Tibial artery (tissue), 4 donors: ENCODE measurements at regions not wholly inside any gene's neighbourhood (a gene's known extent, or its start where the extent isn't known, plus 50 kb on each side); places are given as distances from the start of the nearest gene placed in this dataset.

Experiments
- DNase-seq, 2 donors: peaks; one replicate each; pipeline ENCODE4 v3.0.0-alpha.2; 2019
- H3K27ac ChIP-seq, 2 donors: fragments of 200-600 bp; sonication (generic) in 1 of 2; 1 replicate in 1 of 2; 2 replicates in 1 of 2; pipeline ENCODE4 v1.5.1; 2018 to 2019; ENCODE audit warnings: mild to moderate bottlenecking in 1 of 2
- H3K27me3 ChIP-seq, 2 donors: fragments of 200-600 bp; sonication (generic) in 1 of 2; one replicate each; pipeline versions ENCODE4 v1.5.1 to v1.6.0; 2016 to 2019
- H3K36me3 ChIP-seq, 3 donors: fragments of 200-600 bp; sonication (generic) in 2 of 3; one replicate each; pipeline ENCODE4 v1.5.1; 2016 to 2019; ENCODE audit warnings: mild to moderate bottlenecking in 2 of 3
- H3K4me1 ChIP-seq, 4 donors: fragments of 200-600 bp; sonication (generic) in 2 of 4; 1 replicate in 3 of 4; 2 replicates in 1 of 4; pipeline ENCODE4 v1.5.1; 2016 to 2019
- H3K4me3 ChIP-seq, 2 donors: fragments of 200-600 bp; sonication (generic) in 1 of 2; 1 replicate in 1 of 2; 2 replicates in 1 of 2; pipeline ENCODE4 v1.5.1; 2018 to 2019; ENCODE audit warnings: mild to moderate bottlenecking in 2 of 2
- H3K9me3 ChIP-seq, 3 donors: fragments of 200-600 bp; sonication (generic) in 1 of 3; one replicate each; pipeline ENCODE4 v1.5.1; 2016 to 2019
- intact Hi-C: fragments of 100-400 bp; cut with DNase I; formaldehyde crosslinking; loops from one replicate; pipeline ENCODE4 v1.15.0; 2023; ENCODE audit warnings: low total_unique reads
- TF ChIP-seq, protein P1 (sequence below), 2 experiments: fragments of 200-600 bp in 1 of 2; fragments of 450-650 bp in 1 of 2; IDR thresholded peaks; one replicate each; pipeline ENCODE4 v1.5.1; 2017 to 2019; ENCODE audit warnings: antibody characterized with exemption in 2 of 2, mild to moderate bottlenecking in 1 of 2, moderate library complexity in 1 of 2

DNA sequence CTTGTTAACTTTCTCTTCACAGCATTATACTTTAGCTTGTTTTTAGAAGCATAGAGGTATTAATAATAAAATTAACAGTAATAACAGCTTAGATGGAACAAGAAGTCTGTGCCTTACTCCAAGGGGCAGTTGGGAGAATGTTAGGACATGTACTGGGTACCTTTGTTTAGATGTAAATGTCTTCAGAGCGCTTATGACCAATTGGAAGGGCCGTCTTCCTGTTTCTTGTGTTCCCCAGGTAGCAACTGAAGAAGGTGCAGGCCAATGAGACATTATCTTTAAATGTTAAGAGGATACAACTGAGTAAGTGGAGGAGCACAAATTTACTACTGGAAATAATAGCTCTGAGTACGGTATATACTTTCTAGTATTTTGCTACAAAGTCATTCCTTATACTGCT, 180.9 kb upstream of the SYT1 start:
- TF ChIP-seq, protein P1, sequence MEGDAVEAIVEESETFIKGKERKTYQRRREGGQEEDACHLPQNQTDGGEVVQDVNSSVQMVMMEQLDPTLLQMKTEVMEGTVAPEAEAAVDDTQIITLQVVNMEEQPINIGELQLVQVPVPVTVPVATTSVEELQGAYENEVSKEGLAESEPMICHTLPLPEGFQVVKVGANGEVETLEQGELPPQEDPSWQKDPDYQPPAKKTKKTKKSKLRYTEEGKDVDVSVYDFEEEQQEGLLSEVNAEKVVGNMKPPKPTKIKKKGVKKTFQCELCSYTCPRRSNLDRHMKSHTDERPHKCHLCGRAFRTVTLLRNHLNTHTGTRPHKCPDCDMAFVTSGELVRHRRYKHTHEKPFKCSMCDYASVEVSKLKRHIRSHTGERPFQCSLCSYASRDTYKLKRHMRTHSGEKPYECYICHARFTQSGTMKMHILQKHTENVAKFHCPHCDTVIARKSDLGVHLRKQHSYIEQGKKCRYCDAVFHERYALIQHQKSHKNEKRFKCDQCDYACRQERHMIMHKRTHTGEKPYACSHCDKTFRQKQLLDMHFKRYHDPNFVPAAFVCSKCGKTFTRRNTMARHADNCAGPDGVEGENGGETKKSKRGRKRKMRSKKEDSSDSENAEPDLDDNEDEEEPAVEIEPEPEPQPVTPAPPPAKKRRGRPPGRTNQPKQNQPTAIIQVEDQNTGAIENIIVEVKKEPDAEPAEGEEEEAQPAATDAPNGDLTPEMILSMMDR (IDR thresholded peaks at IDR 0.05), result no peak
- intact Hi-C loops, result no loop called here
- H3K36me3 ChIP-seq, result no peaks in the 10 kb centered on the region
- no peak for DNase-seq
- H3K4me1 ChIP-seq, result no peaks in the 10 kb centered on the region
- H3K27ac ChIP-seq, result no peak overlapping the region
- no peak overlapping the region for H3K4me3 ChIP-seq
- H3K9me3 ChIP-seq, result no peaks in the 10 kb centered on the region
- H3K27me3 ChIP-seq, result no peaks in the 10 kb centered on the region

DNA sequence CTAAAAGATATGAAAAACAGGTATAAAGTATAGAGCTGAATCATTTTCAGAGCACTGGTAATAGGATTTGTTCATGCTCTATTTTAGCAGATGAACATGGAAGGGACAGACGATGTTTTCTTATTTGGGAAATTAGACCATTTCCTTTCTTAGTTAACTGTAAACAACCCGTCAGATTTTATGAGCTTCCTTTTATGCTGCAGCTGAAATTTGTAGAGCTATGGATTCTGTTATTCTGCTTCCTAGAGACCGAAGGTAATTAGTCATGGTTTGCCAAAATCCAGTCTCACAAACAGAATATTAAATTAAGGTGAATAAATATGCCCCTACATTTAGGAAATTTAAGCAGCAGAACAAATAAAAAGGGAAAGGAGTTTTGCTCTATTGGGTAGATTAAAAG, 180.2 kb upstream of the SYT1 start:
- H3K4me1 ChIP-seq, result no peaks in the 10 kb centered on the region
- H3K4me3 ChIP-seq, result no peak overlapping the region
- no peaks in the 10 kb centered on the region for H3K27me3 ChIP-seq
- DNase-seq, result no peak
- no peak overlapping the region for H3K27ac ChIP-seq
- TF ChIP-seq, protein P1 (IDR thresholded peaks at IDR 0.05), result no peak
- H3K36me3 ChIP-seq, result no peaks in the 10 kb centered on the region
- no peaks in the 10 kb centered on the region for H3K9me3 ChIP-seq
- intact Hi-C loops, result no loop called here

DNA sequence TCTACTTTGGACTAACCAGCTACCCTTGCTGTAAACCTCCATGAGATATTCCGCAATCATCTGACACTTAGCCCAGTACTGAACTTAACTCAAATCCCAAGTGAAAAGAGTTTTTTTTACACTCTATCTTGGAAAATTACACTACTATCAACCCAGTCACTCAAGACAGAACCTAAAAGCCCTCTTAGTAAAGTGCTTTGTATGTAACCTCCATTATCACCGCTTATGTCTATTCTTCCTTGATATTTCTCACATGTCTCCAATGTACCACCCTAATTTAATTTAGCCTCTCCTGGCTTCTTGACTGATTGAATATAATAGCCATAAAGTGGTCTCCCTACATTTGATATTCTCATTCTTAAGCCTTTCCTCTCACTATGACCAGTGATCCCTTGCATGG, 168.8 kb upstream of the SYT1 start:
- intact Hi-C loops, result no loop called here
- Histone ChIP-seq H3K36me3 (no peaks in the 10 kb centered on the region), H3K4me1 (no peaks in the 10 kb centered on the region), H3K27ac (no peak overlapping the region), H3K4me3 (no peak overlapping the region), H3K27me3 (no peaks in the 10 kb centered on the region), H3K9me3 (no peaks in the 10 kb centered on the region)
- no peak for DNase-seq
- TF ChIP-seq, protein P1 (IDR thresholded peaks at IDR 0.05), result no peak

DNA sequence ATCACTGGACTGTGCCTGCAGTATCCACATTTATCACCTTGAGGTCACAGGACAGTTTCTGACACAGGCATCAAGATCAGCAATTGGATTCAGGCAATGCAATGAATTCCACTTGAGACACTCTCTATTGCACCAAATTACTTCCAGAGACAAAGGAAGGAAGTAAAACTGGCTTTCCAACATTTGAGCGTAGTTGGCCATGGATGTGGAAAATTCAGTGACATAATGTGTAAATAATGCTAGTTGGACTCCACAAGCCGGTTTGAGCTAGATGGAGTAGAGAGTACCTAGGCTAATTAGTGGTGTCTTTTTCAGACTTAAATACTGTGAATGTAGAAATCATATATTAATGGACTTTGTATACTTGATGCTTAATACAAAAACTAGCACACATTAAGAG, 168.3 kb upstream of the SYT1 start:
- Histone ChIP-seq H3K4me1 (no peaks in the 10 kb centered on the region), H3K27ac (no peak overlapping the region), H3K36me3 (no peaks in the 10 kb centered on the region), H3K4me3 (no peak overlapping the region), H3K27me3 (no peaks in the 10 kb centered on the region), H3K9me3 (no peaks in the 10 kb centered on the region)
- DNase-seq, result no peak
- intact Hi-C loops, result no loop called here
- TF ChIP-seq, protein P1 (IDR thresholded peaks at IDR 0.05), result no peak

DNA sequence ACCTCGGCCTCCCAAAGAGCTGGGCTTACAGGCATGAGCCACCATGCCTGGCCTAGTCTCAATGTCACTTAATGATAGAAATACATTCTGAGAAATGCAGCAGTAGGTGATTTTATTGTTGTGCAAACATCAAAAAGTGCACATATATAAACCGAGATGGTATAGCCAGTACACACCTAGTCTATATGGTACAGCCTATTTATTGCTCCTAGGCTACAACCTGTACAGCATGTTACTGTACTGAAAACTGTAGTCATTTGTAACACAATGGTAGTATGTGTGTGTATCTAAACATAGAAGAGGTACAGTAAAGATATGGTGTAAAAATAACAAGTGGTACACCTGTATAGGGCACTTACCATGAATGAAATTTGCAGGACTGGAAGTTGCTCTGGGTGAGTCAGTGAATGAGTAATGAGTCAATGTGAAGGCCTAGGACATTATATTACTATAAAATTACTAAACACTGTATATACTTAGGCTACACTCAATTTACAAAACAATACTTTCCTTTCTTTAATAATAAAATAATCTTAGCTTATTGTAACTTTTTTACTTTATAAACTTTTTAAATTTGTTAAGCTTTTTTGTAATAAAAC, 166.7 kb upstream of the SYT1 start:
- no peak for DNase-seq
- Histone ChIP-seq H3K27ac (no peak overlapping the region), H3K36me3 (no peaks in the 10 kb centered on the region), H3K27me3 (no peaks in the 10 kb centered on the region), H3K4me1 (no peaks in the 10 kb centered on the region), H3K9me3 (no peaks in the 10 kb centered on the region), H3K4me3 (no peak overlapping the region)
- intact Hi-C loops, result no loop called here
- TF ChIP-seq, protein P1 (IDR thresholded peaks at IDR 0.05), result no peak

DNA sequence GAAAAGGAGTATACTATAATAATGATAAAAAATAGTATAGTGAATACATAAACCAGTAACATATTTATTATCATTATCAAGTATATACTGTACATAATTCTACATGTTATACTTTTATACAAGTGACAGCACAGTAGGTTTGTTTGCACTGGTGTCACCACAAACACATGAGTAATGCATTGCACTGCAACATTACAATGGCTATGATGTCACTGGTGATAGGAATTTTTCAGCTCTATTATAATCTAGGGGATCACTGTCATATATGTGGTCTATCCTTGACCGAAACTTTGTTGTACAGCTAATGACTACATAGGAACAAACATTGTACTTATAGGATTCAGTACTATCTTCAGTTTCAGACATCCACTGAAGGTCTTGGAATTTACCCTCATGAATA, 165.8 kb upstream of the SYT1 start:
- intact Hi-C loops, result no loop called here
- H3K4me3 ChIP-seq, result no peak overlapping the region
- no peaks in the 10 kb centered on the region for H3K4me1 ChIP-seq
- H3K27me3 ChIP-seq, result no peaks in the 10 kb centered on the region
- no peak for DNase-seq
- no peaks in the 10 kb centered on the region for H3K36me3 ChIP-seq
- no peak overlapping the region for H3K27ac ChIP-seq
- TF ChIP-seq, protein P1 (IDR thresholded peaks at IDR 0.05), result no peak
- H3K9me3 ChIP-seq, result no peaks in the 10 kb centered on the region
